GM18511 (cell line): ENCODE measurements at regions not wholly inside any gene's neighbourhood (a gene's known extent, or its start where the extent isn't known, plus 50 kb on each side); places are given as distances from the start of the nearest gene placed in this dataset.
"Not testable (repeated sequence)": the region's sequence is repeated elsewhere in the genome, so short reads cannot be mapped to it uniquely, and the experiment has no call there.

Experiments used
- ATAC-seq: cut with Tn5 transposase; IDR thresholded peaks from one replicate; pipeline ENCODE4 v1.9.1; 2021; ENCODE audit warnings: mild to moderate bottlenecking, moderate library complexity; ENCODE audit not compliant: unreplicated experiment

GRCh38 chrX:94329182-94329581, 655.2 kb downstream of the FAM133A start:
- no peak for ATAC-seq

GRCh38 chrX:94341730-94342129, 667.7 kb downstream of the FAM133A start:
- ATAC-seq = not testable (repeated sequence)

GRCh38 chrX:94361241-94361640, 687.2 kb downstream of the FAM133A start:
- ATAC-seq = no peak

GRCh38 chrX:94365736-94366135, 691.7 kb downstream of the FAM133A start:
- no peak for ATAC-seq

- no peak for ATAC-seq
Observed at GRCh38 chrX:94366616-94367015, 692.6 kb downstream of the FAM133A start.

- no peak for ATAC-seq
Observed at GRCh38 chrX:94389044-94389443, 715.0 kb downstream of the FAM133A start.

- peak; percentile 84 for ATAC-seq
Observed at GRCh38 chrX:94400488-94400887, 726.5 kb downstream of the FAM133A start.

- ATAC-seq = peak; percentile 6
Observed at GRCh38 chrX:94401426-94401825, 727.4 kb downstream of the FAM133A start.

- no peak for ATAC-seq
Observed at GRCh38 chrX:94414746-94415145, 740.7 kb downstream of the FAM133A start.

GRCh38 chrX:94418065-94418464, 744.1 kb downstream of the FAM133A start:
- ATAC-seq = no peak

- ATAC-seq = no peak
Observed at GRCh38 chrX:94424456-94424855, 750.5 kb downstream of the FAM133A start.

- ATAC-seq = no peak
Observed at GRCh38 chrX:94430091-94430490, 756.1 kb downstream of the FAM133A start.

GRCh38 chrX:94435799-94436198, 761.8 kb downstream of the FAM133A start:
- ATAC-seq = no peak

GRCh38 chrX:94454159-94454558, 780.2 kb downstream of the FAM133A start:
- ATAC-seq = no peak

- no peak for ATAC-seq
Observed at GRCh38 chrX:94454606-94455005, 780.6 kb downstream of the FAM133A start.

- no peak for ATAC-seq
Observed at GRCh38 chrX:94455782-94456181, 781.8 kb downstream of the FAM133A start.

- ATAC-seq = no peak
Observed at GRCh38 chrX:94492541-94492940, 818.5 kb downstream of the FAM133A start.

GRCh38 chrX:94493405-94493804, 819.4 kb downstream of the FAM133A start:
- ATAC-seq = no peak

- ATAC-seq = no peak
Observed at GRCh38 chrX:94511564-94511963, 837.6 kb downstream of the FAM133A start.

- ATAC-seq = no peak
Observed at GRCh38 chrX:94515009-94515408, 841.0 kb downstream of the FAM133A start.

- ATAC-seq = no peak
Observed at GRCh38 chrX:94524867-94525266, 850.9 kb downstream of the FAM133A start.

GRCh38 chrX:94545722-94546121, 871.7 kb downstream of the FAM133A start:
- ATAC-seq = no peak

GRCh38 chrX:94551831-94552230, 877.8 kb downstream of the FAM133A start:
- no peak for ATAC-seq

- ATAC-seq = no peak
Observed at GRCh38 chrX:94560930-94561329, 886.9 kb downstream of the FAM133A start.
